AG09309 (cell line): ENCODE measurements at regions not wholly inside any gene's neighbourhood (a gene's known extent, or its start where the extent isn't known, plus 50 kb on each side); places are given as distances from the start of the nearest gene placed in this dataset.

Experiments
- DNase-seq: peaks from one replicate; pipeline ENCODE4 v3.0.0-alpha.2; 2010; ENCODE audit warnings: low read depth
- H3K4me3 ChIP-seq: 2 replicates; pipeline ENCODE4 v1.5.1; 2011; ENCODE audit warnings: mild to moderate bottlenecking, low read depth, low read length, moderate library complexity; ENCODE audit not compliant: control insufficient read depth
- TF ChIP-seq, protein P1 (sequence below): IDR thresholded peaks from 2 replicates; pipeline ENCODE4 v1.5.1; 2011; ENCODE audit warnings: mild to moderate bottlenecking, low read depth, low read length, inconsistent platforms; ENCODE audit not compliant: insufficient read depth, control insufficient read depth; ENCODE audit errors: missing control alignments

DNA sequence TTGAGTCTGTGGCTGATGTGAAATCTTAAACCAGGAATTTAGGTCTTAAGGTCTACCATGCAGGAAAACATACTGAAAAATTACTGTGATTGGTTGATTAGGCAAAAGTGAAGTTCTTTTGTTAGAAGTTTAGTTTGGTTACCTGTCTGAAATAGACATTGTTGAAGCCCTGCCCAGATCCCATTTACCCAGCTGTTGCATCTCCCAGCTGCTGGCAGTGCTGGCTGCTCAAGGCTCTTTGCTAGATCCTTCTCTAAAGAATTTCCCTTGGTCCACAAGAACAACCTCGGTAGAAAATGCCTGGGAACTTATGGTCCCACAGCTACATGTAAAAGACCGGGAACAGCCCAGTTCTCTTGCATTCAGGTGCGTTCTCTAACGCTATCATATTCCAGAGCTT lies 137.3 kb downstream of the EDEM1 start:
- DNase-seq: no peak
- no peak overlapping the region for H3K4me3 ChIP-seq
- TF ChIP-seq, protein P1, sequence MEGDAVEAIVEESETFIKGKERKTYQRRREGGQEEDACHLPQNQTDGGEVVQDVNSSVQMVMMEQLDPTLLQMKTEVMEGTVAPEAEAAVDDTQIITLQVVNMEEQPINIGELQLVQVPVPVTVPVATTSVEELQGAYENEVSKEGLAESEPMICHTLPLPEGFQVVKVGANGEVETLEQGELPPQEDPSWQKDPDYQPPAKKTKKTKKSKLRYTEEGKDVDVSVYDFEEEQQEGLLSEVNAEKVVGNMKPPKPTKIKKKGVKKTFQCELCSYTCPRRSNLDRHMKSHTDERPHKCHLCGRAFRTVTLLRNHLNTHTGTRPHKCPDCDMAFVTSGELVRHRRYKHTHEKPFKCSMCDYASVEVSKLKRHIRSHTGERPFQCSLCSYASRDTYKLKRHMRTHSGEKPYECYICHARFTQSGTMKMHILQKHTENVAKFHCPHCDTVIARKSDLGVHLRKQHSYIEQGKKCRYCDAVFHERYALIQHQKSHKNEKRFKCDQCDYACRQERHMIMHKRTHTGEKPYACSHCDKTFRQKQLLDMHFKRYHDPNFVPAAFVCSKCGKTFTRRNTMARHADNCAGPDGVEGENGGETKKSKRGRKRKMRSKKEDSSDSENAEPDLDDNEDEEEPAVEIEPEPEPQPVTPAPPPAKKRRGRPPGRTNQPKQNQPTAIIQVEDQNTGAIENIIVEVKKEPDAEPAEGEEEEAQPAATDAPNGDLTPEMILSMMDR: no peak

DNA sequence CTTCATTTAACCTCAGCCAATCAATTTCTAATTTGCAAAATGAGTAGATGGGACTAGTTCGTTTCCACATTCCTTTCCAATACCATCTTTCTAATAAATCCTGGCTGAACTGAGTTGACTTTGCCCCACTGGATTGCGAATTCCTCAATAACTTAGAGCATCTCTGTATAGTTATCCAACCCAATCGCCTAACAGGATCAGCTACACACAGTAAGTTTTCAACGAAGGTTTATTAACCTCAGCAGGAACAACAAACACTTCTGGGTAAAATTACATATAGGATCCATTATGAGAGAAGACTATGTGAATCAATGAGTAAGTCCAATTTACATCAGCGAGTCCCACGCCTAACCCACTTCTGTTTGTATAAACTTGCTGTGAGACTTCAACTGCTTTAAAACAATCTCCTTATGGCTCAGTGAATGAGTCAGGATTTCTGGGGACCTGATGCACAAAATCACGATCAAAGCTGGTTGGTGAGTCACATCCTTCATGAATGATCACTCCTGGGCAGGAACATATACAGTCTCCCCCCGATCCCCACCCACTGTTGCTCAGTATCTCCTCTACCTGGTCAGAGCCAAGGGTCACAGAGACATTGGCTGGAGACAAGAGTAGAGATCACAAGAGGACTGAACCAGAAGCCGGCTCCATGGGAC lies 142.8 kb downstream of the EDEM1 start:
- no peak overlapping the region for H3K4me3 ChIP-seq
- DNase-seq: no peak
- TF ChIP-seq, protein P1: no peak

- TF ChIP-seq, protein P1: no peak
- DNase-seq: no peak
- H3K4me3 ChIP-seq: no peak overlapping the region
These were observed 144.2 kb downstream of the EDEM1 start for GRCh38 chr3:5331567-5332269.

DNA sequence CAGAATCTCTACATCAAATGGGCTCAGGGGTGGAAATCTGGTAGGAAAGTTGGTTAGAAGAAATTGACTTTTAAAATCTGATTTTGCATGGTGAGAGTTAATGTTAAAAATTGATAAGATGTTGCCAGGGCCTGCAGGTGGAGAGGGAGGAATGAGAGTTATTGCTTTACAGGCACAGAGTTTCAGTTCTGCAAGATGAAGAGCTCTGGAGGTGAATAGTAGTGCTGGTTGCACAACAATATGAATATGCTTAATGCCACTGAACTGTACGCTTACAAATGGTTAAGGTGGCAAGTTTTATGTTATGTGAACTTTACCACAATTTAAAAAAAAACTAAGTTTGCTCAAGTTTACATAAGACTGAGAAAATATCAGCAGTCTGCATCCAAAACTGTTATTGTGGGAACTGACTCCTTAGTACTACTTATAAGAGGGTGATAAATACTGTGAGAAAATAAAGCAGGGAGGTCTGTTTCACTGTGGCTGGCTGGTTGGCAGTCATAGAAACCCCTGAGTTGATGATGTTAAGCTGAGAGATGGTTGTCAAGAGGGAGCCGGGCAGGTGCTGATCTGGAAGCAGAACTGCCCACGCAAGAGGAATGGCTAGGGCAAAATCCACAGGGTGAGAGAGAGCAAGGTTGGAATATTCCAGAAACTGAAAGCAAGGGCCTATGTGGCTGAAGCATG lies 144.9 kb downstream of the EDEM1 start:
- TF ChIP-seq, protein P1: no peak
- no peak overlapping the region for H3K4me3 ChIP-seq
- DNase-seq: no peak

DNA sequence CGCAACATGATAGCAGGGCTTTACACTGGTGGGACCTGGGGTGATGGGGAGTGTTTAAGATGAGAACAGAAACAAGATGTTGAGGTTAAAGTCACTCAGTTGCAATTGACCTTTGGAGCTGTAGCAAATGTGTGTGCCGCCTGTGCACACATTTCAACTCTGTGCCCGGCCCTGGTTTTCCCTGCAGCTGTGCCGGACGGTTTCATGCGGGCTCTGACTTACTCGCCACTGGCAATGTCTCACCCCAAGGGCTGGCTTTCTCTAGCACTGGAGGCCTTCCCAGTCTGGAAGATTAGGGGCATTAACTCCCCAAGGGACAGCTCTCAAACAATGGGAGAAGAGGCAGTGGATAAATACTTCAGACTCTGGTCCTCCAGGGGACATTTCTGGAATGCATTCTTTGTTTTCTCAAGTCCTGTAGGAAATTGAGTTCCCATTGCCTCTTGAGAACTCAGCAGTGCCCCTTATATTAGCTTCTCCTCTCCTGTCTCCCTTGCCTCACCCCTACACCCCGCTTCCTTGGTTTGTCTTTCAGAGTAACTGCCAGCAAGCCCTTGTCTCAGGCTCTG lies 152.5 kb downstream of the EDEM1 start:
- no peak for DNase-seq
- TF ChIP-seq, protein P1: no peak
- H3K4me3 ChIP-seq: no peak overlapping the region

- TF ChIP-seq, protein P1: no peak
These were observed 154.1 kb downstream of the EDEM1 start for GRCh38 chr3:5341610-5342009.

More at GRCh38 chr3:5341610-5342009, 154.1 kb downstream of the EDEM1 start:
- no peak for DNase-seq
- no peak overlapping the region for H3K4me3 ChIP-seq
